Sigmoid colon (tissue), 6 donors: ENCODE measurements at regions not wholly inside any gene's neighbourhood (a gene's known extent, or its start where the extent isn't known, plus 50 kb on each side); places are given as distances from the start of the nearest gene placed in this dataset.

Experiments used
- DNase-seq: peaks from one replicate; pipeline ENCODE4 v3.0.0-alpha.2; 2019
- H3K27ac ChIP-seq, 4 donors: fragments of 200-600 bp; sonication (generic); one replicate each; pipeline ENCODE4 v1.5.1; 2016 to 2019; ENCODE audit warnings: mild to moderate bottlenecking in 1 of 4
- H3K27me3 ChIP-seq, 3 donors: fragments of 200-600 bp; sonication (generic); one replicate each; pipeline ENCODE4 v1.5.1; 2019; ENCODE audit warnings: mild to moderate bottlenecking in 1 of 3
- H3K36me3 ChIP-seq, 4 donors: fragments of 200-600 bp; sonication (generic); one replicate each; pipeline ENCODE4 v1.5.1; 2016 to 2019
- H3K4me1 ChIP-seq, 4 donors: fragments of 200-600 bp; sonication (generic); one replicate each; pipeline ENCODE4 v1.5.1; 2017 to 2019
- H3K4me3 ChIP-seq, 4 donors: fragments of 200-600 bp; sonication (generic); one replicate each; pipeline ENCODE4 v1.5.1; 2017 to 2019; ENCODE audit warnings: mild to moderate bottlenecking in 2 of 4, moderate library complexity in 1 of 4
- H3K9me3 ChIP-seq, 4 donors: fragments of 200-600 bp in 3 of 4; sonication (generic) in 3 of 4; one replicate each; pipeline versions ENCODE4 v1.5.1 to v1.6.1; 2013 to 2019
- EP300 ChIP-seq, 4 donors: sonication (generic); formaldehyde crosslinking; IDR thresholded peaks; one replicate each; pipeline ENCODE4 v1.6.1; 2017; ENCODE audit warnings: antibody characterized with exemption in 4 of 4
- POLR2A ChIP-seq, 2 donors: fragments of 450-650 bp; IDR thresholded peaks; one replicate each; pipeline ENCODE4 v1.6.1; 2016; ENCODE audit warnings: antibody characterized with exemption in 2 of 2, mild to moderate bottlenecking in 2 of 2, moderate library complexity in 2 of 2
- POLR2AphosphoS5 ChIP-seq, 4 donors: sonication (generic); formaldehyde crosslinking; IDR thresholded peaks; one replicate each; pipeline ENCODE4 v1.6.1; 2017; ENCODE audit warnings: antibody characterized with exemption in 4 of 4
- WGBS, 2 donors: extraction: QIAGEN DNeasy Blood & Tissue Kit; methylation state at CpG; one replicate each; pipeline ENCODE4 v1.1.7; 2013; 5-methylcytosine and 5-hydroxymethylcytosine counted together
- intact Hi-C: fragments of 100-400 bp; cut with DNase I; formaldehyde crosslinking; loops from one replicate; pipeline ENCODE4 v1.15.1; 2023
- TF ChIP-seq, protein P1 (sequence below), 4 experiments: fragments of 450-650 bp in 3 of 4; fragments of 200-600 bp in 1 of 4; IDR thresholded peaks; one replicate each; pipeline ENCODE4 v1.5.1; 2016 to 2019; ENCODE audit warnings: antibody characterized with exemption in 4 of 4, mild to moderate bottlenecking in 3 of 4, moderate library complexity in 2 of 4
- donor health status: healthy with polysubstance abuse.
- donor health status: healthy.

DNA sequence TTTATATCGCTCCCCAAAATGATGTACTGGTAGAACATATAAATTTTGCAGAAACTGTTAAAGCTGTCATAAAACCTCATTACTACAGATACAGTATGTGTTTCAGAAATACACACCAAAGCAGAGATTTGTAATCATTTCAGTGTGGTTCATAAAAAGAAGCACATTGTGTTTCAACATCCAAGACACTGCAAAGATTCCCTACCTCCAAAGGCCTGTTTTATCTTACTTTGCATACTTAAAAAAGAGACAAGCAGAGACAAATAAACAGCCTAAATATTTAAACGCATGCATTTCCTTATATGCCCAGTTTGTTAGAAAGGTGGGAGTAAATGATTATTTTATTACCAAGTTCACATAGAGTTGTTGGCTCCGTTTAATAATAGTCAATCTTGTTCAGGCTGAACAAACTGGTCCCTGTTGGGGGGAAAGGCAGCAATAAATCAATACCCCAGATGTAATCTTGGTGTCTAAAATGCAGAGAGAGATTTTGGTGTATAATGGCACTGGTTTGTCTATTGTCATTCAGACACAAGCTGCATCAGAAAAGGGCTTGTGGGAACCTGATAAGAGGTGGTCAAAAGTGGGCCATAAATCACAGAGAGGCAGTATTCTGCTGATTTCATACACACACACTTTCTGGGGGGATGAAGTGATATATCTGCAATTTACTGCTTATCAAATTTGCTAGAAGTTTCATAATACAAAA lies 321.4 kb upstream of the ETAA1 start:
- Histone ChIP-seq H3K4me1 (peaks cover 0 to 39% (median 19%) of the 10 kb centered on the region in 4 donors), H3K27me3 (no peaks in the 10 kb centered on the region), H3K36me3 (no peaks in the 10 kb centered on the region), H3K4me3 (no peak overlapping the region), H3K9me3 (peaks cover 0 to 4% (median 0%) of the 10 kb centered on the region in 4 donors), H3K27ac (peak overlapping the region in 3 of 4 donors; percentile 65 to 79 (median 70))
- intact Hi-C loops: loop anchor here (5.0 to 10.0 kb wide), 3 partner anchors 188 to 498 kb away; no protein-coding TSS in a partner anchor
- no peak for DNase-seq
- TF ChIP-seq POLR2AphosphoS5 (IDR thresholded peaks at IDR 0.05) (peak; percentile 40 to 85 (median 72)), POLR2A (IDR thresholded peaks at IDR 0.05) (no peak), EP300 (IDR thresholded peaks at IDR 0.05) (peak in 2 of 4 donors; percentile 68 to 73)
- TF ChIP-seq, protein P1, sequence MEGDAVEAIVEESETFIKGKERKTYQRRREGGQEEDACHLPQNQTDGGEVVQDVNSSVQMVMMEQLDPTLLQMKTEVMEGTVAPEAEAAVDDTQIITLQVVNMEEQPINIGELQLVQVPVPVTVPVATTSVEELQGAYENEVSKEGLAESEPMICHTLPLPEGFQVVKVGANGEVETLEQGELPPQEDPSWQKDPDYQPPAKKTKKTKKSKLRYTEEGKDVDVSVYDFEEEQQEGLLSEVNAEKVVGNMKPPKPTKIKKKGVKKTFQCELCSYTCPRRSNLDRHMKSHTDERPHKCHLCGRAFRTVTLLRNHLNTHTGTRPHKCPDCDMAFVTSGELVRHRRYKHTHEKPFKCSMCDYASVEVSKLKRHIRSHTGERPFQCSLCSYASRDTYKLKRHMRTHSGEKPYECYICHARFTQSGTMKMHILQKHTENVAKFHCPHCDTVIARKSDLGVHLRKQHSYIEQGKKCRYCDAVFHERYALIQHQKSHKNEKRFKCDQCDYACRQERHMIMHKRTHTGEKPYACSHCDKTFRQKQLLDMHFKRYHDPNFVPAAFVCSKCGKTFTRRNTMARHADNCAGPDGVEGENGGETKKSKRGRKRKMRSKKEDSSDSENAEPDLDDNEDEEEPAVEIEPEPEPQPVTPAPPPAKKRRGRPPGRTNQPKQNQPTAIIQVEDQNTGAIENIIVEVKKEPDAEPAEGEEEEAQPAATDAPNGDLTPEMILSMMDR (IDR thresholded peaks at IDR 0.05): peak in 1 of 4 experiments; percentile 6
- 77 to 82% methylated on average over 3 of the region's 3 CpGs for WGBS, 2 donors

DNA sequence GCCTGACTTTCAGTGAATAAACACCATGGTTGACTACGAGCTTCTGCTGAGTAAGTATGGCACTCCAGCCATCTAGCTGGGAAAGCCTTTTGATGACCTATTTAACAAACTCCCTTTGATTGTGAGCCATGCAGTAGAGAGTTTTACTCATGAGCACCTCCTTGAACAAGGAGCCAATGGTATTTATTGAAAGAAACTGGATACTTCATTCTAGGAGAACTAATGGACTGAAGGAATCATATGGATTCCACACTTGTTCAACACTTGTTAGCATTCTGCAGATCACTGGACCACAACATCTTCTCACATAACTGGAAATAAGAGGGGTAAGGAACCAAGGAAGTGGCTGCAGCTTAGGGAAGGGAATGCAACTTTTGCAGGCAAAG lies 320.9 kb upstream of the ETAA1 start:
- TF ChIP-seq POLR2AphosphoS5 (IDR thresholded peaks at IDR 0.05) (no peak), EP300 (IDR thresholded peaks at IDR 0.05) (no peak), POLR2A (IDR thresholded peaks at IDR 0.05) (no peak)
- TF ChIP-seq, protein P1 (IDR thresholded peaks at IDR 0.05): no peak
- intact Hi-C loops: loop anchor here (5.0 to 10.0 kb wide), 3 partner anchors 189 to 499 kb away; no protein-coding TSS in a partner anchor
- Histone ChIP-seq H3K36me3 (no peaks in the 10 kb centered on the region), H3K9me3 (peaks cover 0 to 4% (median 0%) of the 10 kb centered on the region in 4 donors), H3K4me3 (no peak overlapping the region), H3K27ac (peak overlapping the region in 3 of 4 donors; percentile 65 to 79 (median 70)), H3K27me3 (no peaks in the 10 kb centered on the region), H3K4me1 (peaks cover 0 to 45% (median 19%) of the 10 kb centered on the region in 4 donors)
- 72 to 74% methylated on average over 1 of the region's 1 CpG for WGBS, 2 donors
- no peak for DNase-seq

GRCh38 chr2:67079729-67080128 lies 317.4 kb upstream of the ETAA1 start:
- 60 to 64% methylated on average over 3 of the region's 3 CpGs for WGBS, 2 donors
- H3K4me1 ChIP-seq: peaks cover 0 to 69% (median 34%) of the 10 kb centered on the region in 4 donors
- no peaks in the 10 kb centered on the region for H3K36me3 ChIP-seq
- H3K4me3 ChIP-seq: no peak overlapping the region
- no peaks in the 10 kb centered on the region for H3K27me3 ChIP-seq
- peaks cover 0 to 4% (median 0%) of the 10 kb centered on the region in 4 donors for H3K9me3 ChIP-seq
- no peak for DNase-seq
- TF ChIP-seq EP300 (IDR thresholded peaks at IDR 0.05): peak in 1 of 4 donors; percentile 14
- TF ChIP-seq POLR2A (IDR thresholded peaks at IDR 0.05): no peak
- peak in 2 of 4 donors; percentile 54 to 70 for TF ChIP-seq POLR2AphosphoS5 (IDR thresholded peaks at IDR 0.05)
- TF ChIP-seq, protein P1 (IDR thresholded peaks at IDR 0.05): no peak
- intact Hi-C loops: loop anchor here (5.0 to 10.0 kb wide), 4 partner anchors 192 to 502 kb away; no protein-coding TSS in a partner anchor
- H3K27ac ChIP-seq: peak overlapping the region in 3 of 4 donors; percentile 7 to 79 (median 16)

GRCh38 chr2:67082813-67083212 lies 314.3 kb upstream of the ETAA1 start:
- intact Hi-C loops: loop anchor here (10.0 kb wide), 1 partner anchor 242 kb away; no protein-coding TSS in a partner anchor
- Histone ChIP-seq H3K4me1 (peaks cover 0 to 62% (median 35%) of the 10 kb centered on the region in 4 donors), H3K9me3 (peaks cover 0 to 4% (median 0%) of the 10 kb centered on the region in 4 donors), H3K27me3 (no peaks in the 10 kb centered on the region), H3K36me3 (no peaks in the 10 kb centered on the region), H3K27ac (peak overlapping the region in 3 of 4 donors; percentile 54 to 79 (median 77)), H3K4me3 (no peak overlapping the region)
- no peak for TF ChIP-seq EP300 (IDR thresholded peaks at IDR 0.05)
- TF ChIP-seq, protein P1 (IDR thresholded peaks at IDR 0.05): no peak
- no peak for TF ChIP-seq POLR2AphosphoS5 (IDR thresholded peaks at IDR 0.05)
- TF ChIP-seq POLR2A (IDR thresholded peaks at IDR 0.05): no peak
- DNase-seq: no peak
